HepG2 (cell line): ENCODE measurements at regions not wholly inside any gene's neighbourhood (a gene's known extent, or its start where the extent isn't known, plus 50 kb on each side); places are given as distances from the start of the nearest gene placed in this dataset.

Experiments used
- ATAC-seq: fragments of 200-7000 bp; cut with Tn5 transposase; 3 replicates; pipeline ENCODE4 v1.9.1; 2020; ENCODE audit warnings: mild to moderate bottlenecking, moderate library complexity
- BruUV-seq: library from RNA; stranded (reverse); fragments of 400-500 nt; replicated peaks from 2 replicates; lab custom pipeline; 2021; lab: Mats Ljungman, UMichigan
- CTCF ChIA-PET: fragments of 300-600 bp; formaldehyde crosslinking; extraction: SDS; loops from one replicate; lab custom pipeline; 2021; ENCODE audit warnings: low total read pairs, inconsistent platforms, low intra/inter-chr PET ratio; lab: Yijun Ruan, JAX
- POLR2A ChIA-PET: fragments of 350-600 bp; sonication (Branson Sonifier 250); formaldehyde crosslinking; loops from one replicate; lab custom pipeline; 2020; ENCODE audit warnings: antibody characterized with exemption, inconsistent platforms; lab: Yijun Ruan, JAX
- DNase-seq: peaks from one replicate; pipeline ENCODE4 v3.0.0-alpha.2; 2015; ENCODE audit warnings: low spot score
- FAIRE-seq: peaks from 3 replicates; lab custom pipeline; 2011; peaks lifted over from hg19 to GRCh38; lab: Jason Lieb, UNC
- H2AFZ ChIP-seq: one replicate; pipeline ENCODE4 v1.6.1; 2011; ENCODE audit warnings: low read length, inconsistent platforms
- H3K27ac ChIP-seq: fragments of 300-600 bp; 3 replicates; pipeline ENCODE4 v1.8.0; 2011; ENCODE audit warnings: mixed run types, mild to moderate bottlenecking, mixed read lengths, low read length, inconsistent platforms; ENCODE audit not compliant: insufficient read depth; ENCODE audit errors: extremely low read length
- H3K27me3 ChIP-seq, 2 experiments: fragments of 200-600 bp in 1 of 2; 2 replicates in 1 of 2; 3 replicates in 1 of 2; pipeline versions ENCODE4 v1.6.0 to v1.8.0; 2011; ENCODE audit warnings: low read length in 2 of 2, mild to moderate bottlenecking in 2 of 2, moderate library complexity in 2 of 2, inconsistent platforms in 1 of 2; ENCODE audit not compliant: insufficient read depth in 2 of 2, control insufficient read depth in 1 of 2
- H3K36me3 ChIP-seq, 2 experiments: fragments of 200-600 bp in 1 of 2; replicated peaks in 1 of 2; 2 replicates in 1 of 2; 3 replicates in 1 of 2; pipeline versions ENCODE4 v1.5.1 to v1.8.0; 2011; ENCODE audit warnings: low read length in 2 of 2, inconsistent platforms in 1 of 2; ENCODE audit not compliant: insufficient read depth in 2 of 2, control insufficient read depth in 1 of 2
- H3K4me1 ChIP-seq: 2 replicates; pipeline ENCODE4 v1.5.1; 2012; ENCODE audit warnings: low read length, inconsistent platforms; ENCODE audit not compliant: insufficient read depth
- H3K4me2 ChIP-seq: 2 replicates; pipeline ENCODE4 v1.6.0; 2011; ENCODE audit warnings: low read depth, low read length, inconsistent platforms
- H3K4me3 ChIP-seq, 3 experiments: fragments of 200-600 bp in 1 of 3; sonication (generic), shearing (Covaris generic) in 1 of 3; replicated peaks in 1 of 3; 2 replicates each; pipeline ENCODE4 v1.5.1; 2011 to 2016; ENCODE audit warnings: low read length in 3 of 3, inconsistent platforms in 2 of 3, low read depth in 2 of 3, mild to moderate bottlenecking in 2 of 3, control low read depth in 1 of 3, mixed read lengths in 1 of 3; ENCODE audit not compliant: insufficient read depth in 1 of 3
- H3K79me2 ChIP-seq: one replicate; pipeline ENCODE4 v1.6.1; 2011; ENCODE audit warnings: low read length, inconsistent platforms; ENCODE audit not compliant: insufficient read depth
- H3K9ac ChIP-seq: 2 replicates; pipeline ENCODE4 v1.6.0; 2011; ENCODE audit warnings: mild to moderate bottlenecking, low read depth, low read length, inconsistent platforms; ENCODE audit not compliant: insufficient read depth
- H3K9me3 ChIP-seq: 2 replicates; pipeline ENCODE4 v1.5.1; 2012; ENCODE audit warnings: mild to moderate bottlenecking, low read length
- H4K20me1 ChIP-seq: 2 replicates; pipeline ENCODE4 v1.6.0; 2011; ENCODE audit warnings: inconsistent platforms, mild to moderate bottlenecking, low read length, moderate library complexity; ENCODE audit not compliant: insufficient read depth
- KAT8 ChIP-seq: IDR thresholded peaks from 2 replicates; pipeline ENCODE4 v1.6.1; 2016; ENCODE audit warnings: missing genetic modification reagents, missing compliant biosample characterization
- RBFOX2 ChIP-seq: fragments of 200-400 bp; formaldehyde crosslinking; IDR thresholded peaks from 2 replicates; pipeline ENCODE4 v1.6.1; 2017; ENCODE audit warnings: low read depth, mild to moderate bottlenecking, low read length
- TP53 ChIP-seq: sonication (generic); formaldehyde crosslinking; conservative IDR thresholded peaks from 2 replicates; pipeline ENCODE4 v1.4.0; 2020; ENCODE audit warnings: missing genetic modification reagents
- ZNF703 ChIP-seq: sonication (generic); formaldehyde crosslinking; IDR thresholded peaks from 2 replicates; pipeline ENCODE4 v1.5.1; 2020; ENCODE audit warnings: missing genetic modification reagents, mild to moderate bottlenecking, moderate library complexity, borderline replicate concordance
- WGBS: methylation state at CpG from one replicate; pipeline ENCODE4 v1.1.6; 2017; ENCODE audit warnings: low lambda C conversion rate; 5-methylcytosine and 5-hydroxymethylcytosine counted together
- in situ Hi-C: cut with HindIII; loops from 2 replicates; pipeline ENCODE4 v1.10.0; 2017; ENCODE audit warnings: low pct_unique_long_range_greater_than_20kb; ENCODE audit not compliant: extremely low pct_ligation_motif_present
- intact Hi-C: fragments of 100-400 bp; cut with micrococcal nuclease; formaldehyde crosslinking; loops from one replicate; pipeline ENCODE4 v1.10.0; 2022; ENCODE audit not compliant: unreplicated experiment
- TF ChIP-seq, protein P1 (sequence below): sonication (generic); formaldehyde crosslinking; conservative IDR thresholded peaks from 2 replicates; pipeline ENCODE4 v1.4.0; 2020; ENCODE audit warnings: missing genetic modification reagents
- TF ChIP-seq, protein P2 (sequence below): sonication (generic); formaldehyde crosslinking; IDR thresholded peaks from 2 replicates; pipeline ENCODE4 v1.4.0; 2020; ENCODE audit warnings: low read depth, mild to moderate bottlenecking, missing genetic modification reagents
- TF ChIP-seq, protein P3 (sequence below): sonication (generic); formaldehyde crosslinking; IDR thresholded peaks from 2 replicates; pipeline ENCODE4 v1.4.0; 2020; ENCODE audit warnings: missing genetic modification reagents, mild to moderate bottlenecking, borderline replicate concordance
- TF ChIP-seq, protein P4 (sequence below): sonication (generic); formaldehyde crosslinking; conservative IDR thresholded peaks from 2 replicates; pipeline ENCODE4 v1.8.1; 2023; ENCODE audit warnings: missing genetic modification reagents

DNA sequence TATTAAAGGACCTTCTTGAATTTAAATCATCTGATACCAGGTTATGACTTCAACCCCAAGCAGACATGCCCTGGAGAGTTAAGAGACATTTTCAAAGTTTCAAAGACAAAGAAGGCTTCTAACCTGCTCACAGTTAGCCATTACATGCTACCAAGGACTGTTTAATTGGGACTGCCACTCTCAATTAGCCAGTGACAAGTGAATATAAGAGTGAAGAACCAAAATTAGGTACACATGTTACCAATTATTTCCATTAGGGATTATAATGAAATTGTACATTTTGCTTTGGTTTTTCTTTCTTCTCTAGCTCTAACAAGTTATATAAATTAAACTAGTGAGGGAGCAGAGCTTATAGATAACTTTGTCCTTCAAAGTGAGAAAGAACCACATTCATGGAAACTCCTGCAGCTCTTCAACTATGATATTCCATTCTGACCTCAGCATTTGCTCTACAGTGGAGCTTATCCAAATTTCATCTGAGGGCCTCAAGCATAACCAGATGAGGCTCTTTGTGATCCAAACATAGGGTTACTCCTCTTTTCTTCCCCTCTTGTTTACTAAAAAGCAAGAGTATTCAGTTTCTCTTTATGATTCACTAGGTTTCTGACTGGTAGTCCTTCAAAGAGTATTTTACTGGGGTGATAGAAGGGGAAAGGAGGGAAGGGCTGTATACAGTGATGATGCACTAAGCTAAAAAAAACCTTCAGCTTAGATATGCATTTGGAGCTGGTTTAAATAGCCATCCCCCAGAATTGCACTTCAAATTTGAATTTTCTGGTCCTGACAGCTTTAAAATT is 91.3 kb downstream of the DUSP6 start (continued):
- no peak for TF ChIP-seq KAT8 (CRISPR knock-in tag)
- TF ChIP-seq, protein P1, sequence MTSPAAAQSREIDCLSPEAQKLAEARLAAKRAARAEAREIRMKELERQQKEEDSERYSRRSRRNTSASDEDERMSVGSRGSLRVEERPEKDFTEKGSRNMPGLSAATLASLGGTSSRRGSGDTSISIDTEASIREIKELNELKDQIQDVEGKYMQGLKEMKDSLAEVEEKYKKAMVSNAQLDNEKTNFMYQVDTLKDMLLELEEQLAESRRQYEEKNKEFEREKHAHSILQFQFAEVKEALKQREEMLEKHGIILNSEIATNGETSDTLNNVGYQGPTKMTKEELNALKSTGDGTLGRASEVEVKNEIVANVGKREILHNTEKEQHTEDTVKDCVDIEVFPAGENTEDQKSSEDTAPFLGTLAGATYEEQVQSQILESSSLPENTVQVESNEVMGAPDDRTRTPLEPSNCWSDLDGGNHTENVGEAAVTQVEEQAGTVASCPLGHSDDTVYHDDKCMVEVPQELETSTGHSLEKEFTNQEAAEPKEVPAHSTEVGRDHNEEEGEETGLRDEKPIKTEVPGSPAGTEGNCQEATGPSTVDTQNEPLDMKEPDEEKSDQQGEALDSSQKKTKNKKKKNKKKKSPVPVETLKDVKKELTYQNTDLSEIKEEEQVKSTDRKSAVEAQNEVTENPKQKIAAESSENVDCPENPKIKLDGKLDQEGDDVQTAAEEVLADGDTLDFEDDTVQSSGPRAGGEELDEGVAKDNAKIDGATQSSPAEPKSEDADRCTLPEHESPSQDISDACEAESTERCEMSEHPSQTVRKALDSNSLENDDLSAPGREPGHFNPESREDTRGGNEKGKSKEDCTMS (CRISPR knock-in tag) = no peak

DNA sequence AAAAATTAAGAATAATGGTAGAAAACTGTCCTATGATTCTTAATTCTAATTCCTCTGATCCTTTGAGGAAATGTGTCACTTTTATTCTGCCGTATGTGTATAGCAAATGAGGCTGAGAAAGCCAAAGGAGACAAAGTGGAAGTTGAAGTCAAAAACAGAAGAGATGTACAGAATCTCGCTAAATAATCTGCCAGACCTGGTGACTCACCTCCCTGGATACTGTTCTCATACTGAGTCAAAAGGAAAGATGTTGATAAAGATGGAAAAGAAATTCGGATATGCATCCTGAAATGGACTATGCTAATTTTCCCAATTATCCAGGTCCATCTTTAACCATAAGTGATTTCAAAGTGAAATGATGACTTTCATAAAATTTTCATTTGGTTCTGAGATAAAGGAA is 92.5 kb downstream of the DUSP6 start:
- no peak for FAIRE-seq
- ATAC-seq = no peak
- DNase-seq = no peak
- Histone ChIP-seq H3K36me3 (no peaks in the 10 kb centered on the region), H3K4me1 (no peaks in the 10 kb centered on the region), H3K27me3 (no peaks in the 10 kb centered on the region; a peak in 1 of 5 replicates), H4K20me1 (no peaks in the 10 kb centered on the region), H3K4me3 (no peak overlapping the region), H3K9me3 (no peaks in the 10 kb centered on the region)
- 2% methylated on average over 3 of the region's 3 CpGs for WGBS
- POLR2A ChIA-PET = interaction anchor here (1.1 kb wide), 1 partner anchor 92 kb away, joined by 4 read pairs; the partner anchor contains the start of gene DUSP6
- intact Hi-C loops = no loop called here
- BruUV-seq = no TSS peak
- TF ChIP-seq ZNF703 (CRISPR knock-in tag) (no peak), TP53 (no peak), RBFOX2 (no peak)
- TF ChIP-seq, protein P2, sequence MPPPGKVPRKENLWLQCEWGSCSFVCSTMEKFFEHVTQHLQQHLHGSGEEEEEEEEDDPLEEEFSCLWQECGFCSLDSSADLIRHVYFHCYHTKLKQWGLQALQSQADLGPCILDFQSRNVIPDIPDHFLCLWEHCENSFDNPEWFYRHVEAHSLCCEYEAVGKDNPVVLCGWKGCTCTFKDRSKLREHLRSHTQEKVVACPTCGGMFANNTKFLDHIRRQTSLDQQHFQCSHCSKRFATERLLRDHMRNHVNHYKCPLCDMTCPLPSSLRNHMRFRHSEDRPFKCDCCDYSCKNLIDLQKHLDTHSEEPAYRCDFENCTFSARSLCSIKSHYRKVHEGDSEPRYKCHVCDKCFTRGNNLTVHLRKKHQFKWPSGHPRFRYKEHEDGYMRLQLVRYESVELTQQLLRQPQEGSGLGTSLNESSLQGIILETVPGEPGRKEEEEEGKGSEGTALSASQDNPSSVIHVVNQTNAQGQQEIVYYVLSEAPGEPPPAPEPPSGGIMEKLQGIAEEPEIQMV (CRISPR knock-in tag) = no peak
- TF ChIP-seq, protein P3, sequence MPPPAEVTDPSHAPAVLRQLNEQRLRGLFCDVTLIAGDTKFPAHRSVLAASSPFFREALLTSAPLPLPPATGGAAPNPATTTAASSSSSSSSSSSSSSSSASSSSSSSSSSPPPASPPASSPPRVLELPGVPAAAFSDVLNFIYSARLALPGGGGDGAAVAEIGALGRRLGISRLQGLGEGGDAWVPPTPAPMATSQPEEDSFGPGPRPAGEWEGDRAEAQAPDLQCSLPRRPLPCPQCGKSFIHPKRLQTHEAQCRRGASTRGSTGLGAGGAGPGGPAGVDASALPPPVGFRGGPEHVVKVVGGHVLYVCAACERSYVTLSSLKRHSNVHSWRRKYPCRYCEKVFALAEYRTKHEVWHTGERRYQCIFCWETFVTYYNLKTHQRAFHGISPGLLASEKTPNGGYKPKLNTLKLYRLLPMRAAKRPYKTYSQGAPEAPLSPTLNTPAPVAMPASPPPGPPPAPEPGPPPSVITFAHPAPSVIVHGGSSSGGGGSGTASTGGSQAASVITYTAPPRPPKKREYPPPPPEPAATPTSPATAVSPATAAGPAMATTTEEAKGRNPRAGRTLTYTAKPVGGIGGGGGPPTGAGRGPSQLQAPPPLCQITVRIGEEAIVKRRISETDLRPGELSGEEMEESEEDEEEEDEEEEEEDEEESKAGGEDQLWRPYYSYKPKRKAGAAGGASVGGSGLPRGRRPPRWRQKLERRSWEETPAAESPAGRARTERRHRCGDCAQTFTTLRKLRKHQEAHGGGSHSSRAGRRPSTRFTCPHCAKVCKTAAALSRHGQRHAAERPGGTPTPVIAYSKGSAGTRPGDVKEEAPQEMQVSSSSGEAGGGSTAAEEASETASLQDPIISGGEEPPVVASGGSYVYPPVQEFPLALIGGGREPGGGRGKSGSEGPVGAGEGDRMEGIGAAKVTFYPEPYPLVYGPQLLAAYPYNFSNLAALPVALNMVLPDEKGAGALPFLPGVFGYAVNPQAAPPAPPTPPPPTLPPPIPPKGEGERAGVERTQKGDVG (CRISPR knock-in tag) = no peak
- TF ChIP-seq, protein P4, sequence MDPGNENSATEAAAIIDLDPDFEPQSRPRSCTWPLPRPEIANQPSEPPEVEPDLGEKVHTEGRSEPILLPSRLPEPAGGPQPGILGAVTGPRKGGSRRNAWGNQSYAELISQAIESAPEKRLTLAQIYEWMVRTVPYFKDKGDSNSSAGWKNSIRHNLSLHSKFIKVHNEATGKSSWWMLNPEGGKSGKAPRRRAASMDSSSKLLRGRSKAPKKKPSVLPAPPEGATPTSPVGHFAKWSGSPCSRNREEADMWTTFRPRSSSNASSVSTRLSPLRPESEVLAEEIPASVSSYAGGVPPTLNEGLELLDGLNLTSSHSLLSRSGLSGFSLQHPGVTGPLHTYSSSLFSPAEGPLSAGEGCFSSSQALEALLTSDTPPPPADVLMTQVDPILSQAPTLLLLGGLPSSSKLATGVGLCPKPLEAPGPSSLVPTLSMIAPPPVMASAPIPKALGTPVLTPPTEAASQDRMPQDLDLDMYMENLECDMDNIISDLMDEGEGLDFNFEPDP (CRISPR knock-in tag) = no peak
- TF ChIP-seq, all 625 proteins: peak for 0
- CTCF ChIA-PET = no interaction called here
- no peaks in the 10 kb centered on the region for H3K79me2 ChIP-seq
- no peak overlapping the region for H3K4me2 ChIP-seq
- H3K27ac ChIP-seq = no peak overlapping the region
- in situ Hi-C loops = no loop called here
- no peak overlapping the region for H2AFZ ChIP-seq
- no peak overlapping the region for H3K9ac ChIP-seq
